HFFc6 (cell line): ENCODE measurements at regions not wholly inside any gene's neighbourhood (a gene's known extent, or its start where the extent isn't known, plus 50 kb on each side); places are given as distances from the start of the nearest gene placed in this dataset.

Experiments used
- DNase-seq: peaks from one replicate; pipeline ENCODE4 v3.0.0-alpha.2; 2018
- H3K27ac Mint-ChIP-seq: 2 replicates; pipeline ENCODE4 v1.8.0; 2020; ENCODE audit warnings: mild to moderate bottlenecking, mixed read lengths
- H3K27me3 Mint-ChIP-seq: 2 replicates; pipeline ENCODE4 v1.8.0; 2021; ENCODE audit warnings: mild to moderate bottlenecking, moderate library complexity, mixed read lengths; ENCODE audit not compliant: insufficient read depth
- H3K36me3 Mint-ChIP-seq: 2 replicates; pipeline ENCODE4 v1.8.0; 2021; ENCODE audit warnings: low read depth, mixed read lengths
- H3K4me1 Mint-ChIP-seq: 2 replicates; pipeline ENCODE4 v1.8.0; 2020; ENCODE audit warnings: low read depth, mixed read lengths
- H3K4me3 Mint-ChIP-seq: 2 replicates; pipeline ENCODE4 v1.8.0; 2020; ENCODE audit warnings: mild to moderate bottlenecking, moderate library complexity, mixed read lengths
- H3K9me3 Mint-ChIP-seq: 2 replicates; pipeline ENCODE4 v1.8.0; 2020; ENCODE audit warnings: mild to moderate bottlenecking, mixed read lengths
- CTCF ChIP-seq: fragments of 200-600 bp; sonication (generic); IDR thresholded peaks from 2 replicates; pipeline ENCODE4 v1.5.0; 2021; ENCODE audit warnings: antibody characterized with exemption, mild to moderate bottlenecking

GRCh38 chr3:182000447-182000846, 288.7 kb downstream of the SOX2 start:
- peaks cover 51% of the 10 kb centered on the region for H3K9me3 Mint-ChIP-seq
- no peak for DNase-seq
- no peak for TF ChIP-seq CTCF
- H3K27ac Mint-ChIP-seq, result no peak overlapping the region
- peaks cover 4% of the 10 kb centered on the region; the same call in 1 of the 2 replicates for H3K36me3 Mint-ChIP-seq
- H3K4me1 Mint-ChIP-seq, result no peaks in the 10 kb centered on the region
- H3K4me3 Mint-ChIP-seq, result no peak overlapping the region
- 0 out of 2 replicates have a peak, but pooled peaks cover 2% of the 10 kb centered on the region for H3K27me3 Mint-ChIP-seq

GRCh38 chr3:182005219-182005618, 293.5 kb downstream of the SOX2 start:
- H3K36me3 Mint-ChIP-seq, result peaks cover 6% of the 10 kb centered on the region; the same call in 1 of the 2 replicates
- TF ChIP-seq CTCF, result no peak
- no peak for DNase-seq
- no peaks in the 10 kb centered on the region for H3K4me1 Mint-ChIP-seq
- H3K27me3 Mint-ChIP-seq, result no peaks in the 10 kb centered on the region; the same call in 1 of the 2 replicates
- no peak overlapping the region for H3K27ac Mint-ChIP-seq
- no peak overlapping the region for H3K4me3 Mint-ChIP-seq
- H3K9me3 Mint-ChIP-seq, result peaks cover 83% of the 10 kb centered on the region

GRCh38 chr3:182005701-182006100, 294.0 kb downstream of the SOX2 start:
- no peak overlapping the region for H3K4me3 Mint-ChIP-seq
- no peak for DNase-seq
- peaks cover 6% of the 10 kb centered on the region; the same call in 1 of the 2 replicates for H3K36me3 Mint-ChIP-seq
- H3K9me3 Mint-ChIP-seq, result peaks cover 80% of the 10 kb centered on the region
- no peak for TF ChIP-seq CTCF
- no peaks in the 10 kb centered on the region for H3K4me1 Mint-ChIP-seq
- H3K27me3 Mint-ChIP-seq, result no peaks in the 10 kb centered on the region; the same call in 1 of the 2 replicates
- H3K27ac Mint-ChIP-seq, result no peak overlapping the region

GRCh38 chr3:182006431-182006830, 294.7 kb downstream of the SOX2 start:
- Mint-ChIP-seq H3K4me1 (no peaks in the 10 kb centered on the region), H3K9me3 (peaks cover 83% of the 10 kb centered on the region), H3K27me3 (no peaks in the 10 kb centered on the region; the same call in 1 of the 2 replicates), H3K36me3 (peaks cover 6% of the 10 kb centered on the region; the same call in 1 of the 2 replicates), H3K27ac (no peak overlapping the region), H3K4me3 (no peak overlapping the region)
- TF ChIP-seq CTCF, result no peak
- DNase-seq, result no peak

GRCh38 chr3:182007441-182007840, 295.7 kb downstream of the SOX2 start:
- DNase-seq, result no peak

More at GRCh38 chr3:182007441-182007840, 295.7 kb downstream of the SOX2 start:
- no peak overlapping the region for H3K27ac Mint-ChIP-seq
- no peaks in the 10 kb centered on the region for H3K4me1 Mint-ChIP-seq
- H3K27me3 Mint-ChIP-seq, result no peaks in the 10 kb centered on the region; the same call in 1 of the 2 replicates
- TF ChIP-seq CTCF, result no peak
- no peak overlapping the region for H3K4me3 Mint-ChIP-seq
- peaks cover 85% of the 10 kb centered on the region for H3K9me3 Mint-ChIP-seq
- H3K36me3 Mint-ChIP-seq, result peaks cover 6% of the 10 kb centered on the region; the same call in 1 of the 2 replicates
